ENCODE measurements at regions not wholly inside any gene's neighbourhood (a gene's known extent, or its start where the extent isn't known, plus 50 kb on each side); places are given as distances from the start of the nearest gene placed in this dataset.

GRCh38 chr16:22674832-22675191, 139.2 kb upstream of the HS3ST2 start:
- Histone ChIP-seq H3K9me3 (ENCODE audit: control insufficient read depth in 1 of 2, low read length in 2 of 2) (no peaks in the 10 kb centered on the region), H3K4me1 (ENCODE audit: control insufficient read depth in 1 of 2, insufficient read depth in 2 of 2, low read length in 2 of 2) (no peaks in the 10 kb centered on the region), H3K27me3 (ENCODE audit: control insufficient read depth in 1 of 2, insufficient read depth in 2 of 2, low read length in 2 of 2) (peaks cover 3 to 17% of the 10 kb centered on the region in 2 donors), H3K36me3 (ENCODE audit: control insufficient read depth in 1 of 2, insufficient read depth in 2 of 2, low read length in 2 of 2) (no peaks in the 10 kb centered on the region), H3K27ac (ENCODE audit: low read depth, low read length) (no peak overlapping the region), H3K4me3 (ENCODE audit: low read depth in 1 of 2, low read length in 2 of 2) (no peak overlapping the region), H3K9ac (ENCODE audit: low read depth in 1 of 2, low read length in 2 of 2) (no peak overlapping the region)

DNA sequence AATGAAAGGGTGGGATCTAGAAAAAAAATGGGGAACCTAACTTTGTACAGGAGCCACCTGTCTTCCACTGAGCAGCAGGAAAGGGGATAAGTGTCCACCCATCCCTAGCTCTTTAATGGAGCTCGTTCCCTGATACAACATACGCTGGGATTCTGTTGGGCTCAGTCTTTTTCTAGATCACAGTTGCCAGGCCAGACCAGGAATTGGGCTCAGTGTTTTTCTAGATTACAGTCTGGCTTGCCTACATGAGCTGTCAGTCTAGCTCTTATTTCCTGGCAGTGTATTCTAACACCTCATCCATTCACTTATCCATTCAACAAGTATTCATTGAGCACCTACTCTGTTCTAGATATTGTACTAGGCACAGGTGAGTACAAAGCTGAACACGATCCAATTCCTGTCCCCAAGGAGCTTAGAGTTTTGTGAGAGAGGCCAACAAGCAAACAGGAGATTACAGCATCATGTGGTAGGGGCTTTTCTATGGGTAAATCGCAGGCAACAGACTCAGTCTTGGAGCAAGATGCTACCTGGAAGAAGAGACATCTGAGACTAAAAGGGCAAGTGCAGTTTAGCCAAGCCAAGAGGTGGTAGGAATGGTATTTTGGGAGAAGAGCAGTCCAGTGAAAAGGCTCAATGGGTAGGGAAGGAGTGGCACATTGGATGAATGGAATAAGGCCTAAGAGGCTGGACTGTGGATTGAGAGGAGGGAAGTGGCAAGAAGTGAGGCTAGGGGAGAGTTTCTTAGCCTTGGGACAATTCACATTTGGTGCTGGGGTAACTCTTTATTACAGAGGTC, 138.0 kb upstream of the HS3ST2 start:
- H3K4me1 ChIP-seq (ENCODE audit: control insufficient read depth in 1 of 2, insufficient read depth in 2 of 2, low read length in 2 of 2) = no peaks in the 10 kb centered on the region
- H3K4me3 ChIP-seq (ENCODE audit: low read depth in 1 of 2, low read length in 2 of 2) = no peak overlapping the region
- no peak overlapping the region for H3K27ac ChIP-seq (ENCODE audit: low read depth, low read length)
- H3K36me3 ChIP-seq (ENCODE audit: control insufficient read depth in 1 of 2, insufficient read depth in 2 of 2, low read length in 2 of 2) = no peaks in the 10 kb centered on the region
- no peaks in the 10 kb centered on the region for H3K9me3 ChIP-seq (ENCODE audit: control insufficient read depth in 1 of 2, low read length in 2 of 2)
- peaks cover 3 to 18% of the 10 kb centered on the region in 2 donors for H3K27me3 ChIP-seq (ENCODE audit: control insufficient read depth in 1 of 2, insufficient read depth in 2 of 2, low read length in 2 of 2)
- H3K9ac ChIP-seq (ENCODE audit: low read depth in 1 of 2, low read length in 2 of 2) = no peak overlapping the region

GRCh38 chr16:22677024-22677830, 136.7 kb upstream of the HS3ST2 start:
- no peaks in the 10 kb centered on the region for H3K4me1 ChIP-seq (ENCODE audit: control insufficient read depth in 1 of 2, insufficient read depth in 2 of 2, low read length in 2 of 2)
- H3K27ac ChIP-seq (ENCODE audit: low read depth, low read length) = no peak overlapping the region
- H3K36me3 ChIP-seq (ENCODE audit: control insufficient read depth in 1 of 2, insufficient read depth in 2 of 2, low read length in 2 of 2) = no peaks in the 10 kb centered on the region
- no peaks in the 10 kb centered on the region for H3K9me3 ChIP-seq (ENCODE audit: control insufficient read depth in 1 of 2, low read length in 2 of 2)
- no peak overlapping the region for H3K9ac ChIP-seq (ENCODE audit: low read depth in 1 of 2, low read length in 2 of 2)
- no peak overlapping the region for H3K4me3 ChIP-seq (ENCODE audit: low read depth in 1 of 2, low read length in 2 of 2)
- peaks cover 3 to 16% of the 10 kb centered on the region in 2 donors for H3K27me3 ChIP-seq (ENCODE audit: control insufficient read depth in 1 of 2, insufficient read depth in 2 of 2, low read length in 2 of 2)

DNA sequence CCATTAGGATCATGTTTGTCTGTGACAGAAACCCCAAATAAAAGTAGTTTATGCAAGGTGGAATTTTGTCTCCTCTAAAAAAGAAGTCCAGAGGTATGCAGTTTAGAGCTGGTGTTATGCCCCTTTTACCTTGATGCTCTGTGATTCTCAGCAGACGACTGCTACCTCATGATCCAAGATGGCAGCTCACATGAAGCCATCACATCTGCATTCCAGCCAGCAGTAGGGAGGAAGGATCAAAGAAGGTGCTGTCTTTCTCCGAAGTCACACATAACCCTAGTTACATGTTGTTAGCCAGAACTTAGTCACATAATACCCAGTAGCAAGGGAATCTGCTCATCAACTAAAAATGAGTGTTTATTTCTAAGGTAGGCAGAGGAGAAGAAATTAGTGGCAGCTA, 135.7 kb upstream of the HS3ST2 start:
- no peaks in the 10 kb centered on the region for H3K4me1 ChIP-seq (ENCODE audit: control insufficient read depth in 1 of 2, insufficient read depth in 2 of 2, low read length in 2 of 2)
- peaks cover 3 to 8% of the 10 kb centered on the region in 2 donors for H3K27me3 ChIP-seq (ENCODE audit: control insufficient read depth in 1 of 2, insufficient read depth in 2 of 2, low read length in 2 of 2)

DNA sequence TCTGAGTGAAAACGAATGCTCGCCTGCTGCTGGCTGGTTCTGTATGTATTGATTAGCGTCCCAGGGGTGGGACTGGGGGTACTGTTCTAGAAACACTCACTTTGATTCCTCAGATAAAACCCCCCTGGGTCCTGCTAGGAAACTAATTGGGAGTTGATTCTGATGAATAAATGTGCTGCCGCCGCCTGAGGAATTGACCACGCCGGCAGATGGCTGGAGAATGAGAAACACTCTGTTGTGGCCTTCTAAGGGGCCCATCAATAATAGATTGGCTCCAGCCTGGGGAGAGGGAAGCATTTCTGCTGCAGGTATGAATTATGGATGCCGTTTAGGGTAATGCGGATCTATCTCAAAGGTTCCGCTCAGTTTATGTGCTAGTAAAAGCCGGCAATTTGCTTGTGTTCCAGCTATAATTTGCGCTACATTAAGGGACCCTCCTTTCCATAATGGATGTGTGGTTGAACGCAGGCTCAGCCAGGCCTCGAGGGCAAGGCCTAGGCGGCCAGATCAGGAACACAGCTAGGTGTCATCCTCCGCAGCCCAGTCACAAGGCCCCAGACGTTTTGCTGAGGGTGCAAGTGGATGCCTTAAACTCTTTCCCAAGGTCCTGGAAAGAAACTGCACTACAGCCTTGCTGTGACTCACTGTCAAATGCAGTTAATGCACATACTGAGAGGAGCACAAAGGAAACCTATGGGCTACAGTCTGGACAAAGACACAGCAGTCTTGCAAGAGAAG, 132.2 kb upstream of the HS3ST2 start:
- H3K9me3 ChIP-seq (ENCODE audit: control insufficient read depth in 1 of 2, low read length in 2 of 2) = peaks cover 0 to 1% of the 10 kb centered on the region in 2 donors
- peaks cover 0 to 8% of the 10 kb centered on the region in 2 donors for H3K27me3 ChIP-seq (ENCODE audit: control insufficient read depth in 1 of 2, insufficient read depth in 2 of 2, low read length in 2 of 2)
- no peak overlapping the region for H3K4me3 ChIP-seq (ENCODE audit: low read depth in 1 of 2, low read length in 2 of 2)
- no peaks in the 10 kb centered on the region for H3K4me1 ChIP-seq (ENCODE audit: control insufficient read depth in 1 of 2, insufficient read depth in 2 of 2, low read length in 2 of 2)
- H3K36me3 ChIP-seq (ENCODE audit: control insufficient read depth in 1 of 2, insufficient read depth in 2 of 2, low read length in 2 of 2) = no peaks in the 10 kb centered on the region
- no peak overlapping the region for H3K27ac ChIP-seq (ENCODE audit: low read depth, low read length)
- H3K9ac ChIP-seq (ENCODE audit: low read depth in 1 of 2, low read length in 2 of 2) = no peak overlapping the region

More for the DNA sequence above, 135.7 kb upstream of the HS3ST2 start:
- Histone ChIP-seq H3K36me3 (ENCODE audit: control insufficient read depth in 1 of 2, insufficient read depth in 2 of 2, low read length in 2 of 2) (no peaks in the 10 kb centered on the region), H3K9me3 (ENCODE audit: control insufficient read depth in 1 of 2, low read length in 2 of 2) (no peaks in the 10 kb centered on the region), H3K27ac (ENCODE audit: low read depth, low read length) (no peak overlapping the region), H3K4me3 (ENCODE audit: low read depth in 1 of 2, low read length in 2 of 2) (no peak overlapping the region), H3K9ac (ENCODE audit: low read depth in 1 of 2, low read length in 2 of 2) (no peak overlapping the region)

GRCh38 chr16:22683258-22683657, 130.7 kb upstream of the HS3ST2 start:
- no peak overlapping the region for H3K9ac ChIP-seq (ENCODE audit: low read depth in 1 of 2, low read length in 2 of 2)
- peaks cover 0 to 8% of the 10 kb centered on the region in 2 donors for H3K27me3 ChIP-seq (ENCODE audit: control insufficient read depth in 1 of 2, insufficient read depth in 2 of 2, low read length in 2 of 2)
- no peaks in the 10 kb centered on the region for H3K36me3 ChIP-seq (ENCODE audit: control insufficient read depth in 1 of 2, insufficient read depth in 2 of 2, low read length in 2 of 2)
- H3K4me3 ChIP-seq (ENCODE audit: low read depth in 1 of 2, low read length in 2 of 2) = no peak overlapping the region
- no peaks in the 10 kb centered on the region for H3K4me1 ChIP-seq (ENCODE audit: control insufficient read depth in 1 of 2, insufficient read depth in 2 of 2, low read length in 2 of 2)
- H3K27ac ChIP-seq (ENCODE audit: low read depth, low read length) = no peak overlapping the region
- H3K9me3 ChIP-seq (ENCODE audit: control insufficient read depth in 1 of 2, low read length in 2 of 2) = peaks cover 4 to 6% of the 10 kb centered on the region in 2 donors

DNA sequence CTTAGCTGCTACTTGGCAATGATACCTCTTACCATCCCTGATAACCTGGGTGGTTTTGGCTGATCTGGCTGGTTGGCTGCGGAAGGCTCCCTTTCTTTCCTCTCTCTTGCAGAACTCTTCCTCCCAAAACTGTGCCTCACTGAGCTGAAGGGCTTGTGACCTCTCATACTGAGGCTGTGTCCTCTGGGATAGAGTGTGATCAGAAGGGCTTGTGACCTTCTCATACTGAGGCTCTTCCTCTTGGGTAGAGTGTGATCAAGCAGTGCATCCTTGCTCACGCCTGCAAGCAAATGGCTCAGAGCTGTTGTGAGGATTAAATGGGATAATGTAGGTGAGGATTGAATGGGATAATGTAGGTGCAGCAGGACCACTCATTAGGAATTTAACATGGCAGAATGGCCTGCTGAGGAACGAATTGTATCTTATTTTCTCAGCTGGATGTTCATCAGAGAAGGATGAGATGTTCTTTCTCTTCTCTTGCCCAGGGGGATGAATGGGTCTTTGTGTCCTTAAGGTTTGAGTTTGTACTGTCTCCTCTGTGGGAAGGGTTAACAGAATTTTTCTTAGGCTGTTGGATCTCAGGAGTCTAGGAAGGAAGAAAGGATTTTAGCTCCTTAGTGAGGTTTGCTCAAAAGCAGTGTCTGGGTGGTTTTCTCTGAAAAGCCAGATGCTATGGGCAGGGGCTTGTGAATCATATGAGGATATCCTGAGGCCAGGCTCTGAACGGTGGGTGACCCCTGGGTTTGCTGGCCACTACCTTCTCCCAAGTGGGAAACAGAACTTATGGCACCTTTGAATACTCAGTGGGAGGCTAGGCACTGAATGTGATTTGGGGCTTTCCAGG, 130.0 kb upstream of the HS3ST2 start:
- no peak overlapping the region for H3K9ac ChIP-seq (ENCODE audit: low read depth in 1 of 2, low read length in 2 of 2)
- H3K27me3 ChIP-seq (ENCODE audit: control insufficient read depth in 1 of 2, insufficient read depth in 2 of 2, low read length in 2 of 2) = peaks cover 0 to 8% of the 10 kb centered on the region in 2 donors
- peaks cover 4 to 6% of the 10 kb centered on the region in 2 donors for H3K9me3 ChIP-seq (ENCODE audit: control insufficient read depth in 1 of 2, low read length in 2 of 2)
- no peak overlapping the region for H3K4me3 ChIP-seq (ENCODE audit: low read depth in 1 of 2, low read length in 2 of 2)
- H3K4me1 ChIP-seq (ENCODE audit: control insufficient read depth in 1 of 2, insufficient read depth in 2 of 2, low read length in 2 of 2) = no peaks in the 10 kb centered on the region
- no peaks in the 10 kb centered on the region for H3K36me3 ChIP-seq (ENCODE audit: control insufficient read depth in 1 of 2, insufficient read depth in 2 of 2, low read length in 2 of 2)
- no peak overlapping the region for H3K27ac ChIP-seq (ENCODE audit: low read depth, low read length)

DNA sequence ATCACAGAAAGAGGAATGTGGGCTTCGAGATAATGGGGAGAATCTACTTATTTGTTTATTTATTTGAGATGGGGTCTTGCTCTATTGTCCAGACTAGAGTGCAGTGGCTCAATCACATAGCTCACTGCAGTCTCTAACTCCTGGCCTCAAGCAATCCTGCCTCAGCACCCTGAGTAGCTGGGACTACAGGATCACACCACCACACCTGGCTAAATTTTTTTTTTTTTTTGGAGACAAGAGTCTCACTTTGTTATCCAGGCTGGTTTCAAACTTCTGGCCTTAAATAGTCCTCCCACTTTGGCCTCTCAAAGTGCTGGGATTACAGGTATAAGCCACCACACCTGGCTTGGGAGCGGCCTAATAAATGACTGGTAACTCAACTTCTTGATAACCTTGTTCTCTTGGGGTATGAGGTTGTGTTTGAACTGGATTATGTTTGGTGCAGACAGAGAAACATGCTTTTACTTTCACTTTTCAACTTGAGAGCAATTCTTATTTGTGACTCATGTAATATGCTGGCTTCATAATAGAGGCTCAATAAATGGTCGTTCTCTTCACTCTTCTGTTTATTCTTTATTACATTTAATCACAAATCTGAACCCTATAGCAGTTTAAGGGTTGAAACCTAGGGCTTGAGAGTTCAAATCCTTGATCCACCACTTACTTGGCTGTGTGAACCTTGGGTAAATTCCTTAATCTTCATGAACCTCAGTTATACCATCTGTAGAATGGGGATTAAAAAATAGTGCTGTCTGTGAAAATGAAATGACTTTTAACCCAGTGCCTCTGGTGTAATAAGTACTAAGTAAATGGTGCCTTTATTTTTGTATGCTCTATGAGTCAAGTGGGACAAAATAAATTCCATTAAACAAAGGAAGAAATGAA, 129.1 kb upstream of the HS3ST2 start:
- H3K36me3 ChIP-seq (ENCODE audit: control insufficient read depth in 1 of 2, insufficient read depth in 2 of 2, low read length in 2 of 2) = no peaks in the 10 kb centered on the region
- H3K9me3 ChIP-seq (ENCODE audit: control insufficient read depth in 1 of 2, low read length in 2 of 2) = peaks cover 4 to 6% of the 10 kb centered on the region in 2 donors
- H3K27ac ChIP-seq (ENCODE audit: low read depth, low read length) = no peak overlapping the region
- no peaks in the 10 kb centered on the region for H3K4me1 ChIP-seq (ENCODE audit: control insufficient read depth in 1 of 2, insufficient read depth in 2 of 2, low read length in 2 of 2)
- peaks cover 0 to 4% of the 10 kb centered on the region in 2 donors for H3K27me3 ChIP-seq (ENCODE audit: control insufficient read depth in 1 of 2, insufficient read depth in 2 of 2, low read length in 2 of 2)
- no peak overlapping the region for H3K4me3 ChIP-seq (ENCODE audit: low read depth in 1 of 2, low read length in 2 of 2)
- H3K9ac ChIP-seq (ENCODE audit: low read depth in 1 of 2, low read length in 2 of 2) = no peak overlapping the region

GRCh38 chr16:22685459-22685830, 128.5 kb upstream of the HS3ST2 start:
- peaks cover 4 to 6% of the 10 kb centered on the region in 2 donors for H3K9me3 ChIP-seq (ENCODE audit: control insufficient read depth in 1 of 2, low read length in 2 of 2)
- H3K27me3 ChIP-seq (ENCODE audit: control insufficient read depth in 1 of 2, insufficient read depth in 2 of 2, low read length in 2 of 2) = no peaks in the 10 kb centered on the region
- no peak overlapping the region for H3K9ac ChIP-seq (ENCODE audit: low read depth in 1 of 2, low read length in 2 of 2)
- no peak overlapping the region for H3K27ac ChIP-seq (ENCODE audit: low read depth, low read length)
- no peaks in the 10 kb centered on the region for H3K4me1 ChIP-seq (ENCODE audit: control insufficient read depth in 1 of 2, insufficient read depth in 2 of 2, low read length in 2 of 2)
- H3K4me3 ChIP-seq (ENCODE audit: low read depth in 1 of 2, low read length in 2 of 2) = no peak overlapping the region
- no peaks in the 10 kb centered on the region for H3K36me3 ChIP-seq (ENCODE audit: control insufficient read depth in 1 of 2, insufficient read depth in 2 of 2, low read length in 2 of 2)

Data from duodenal mucosa (tissue), 2 donors.